HG03159 (cell line): ENCODE measurements at regions not wholly inside any gene's neighbourhood (a gene's known extent, or its start where the extent isn't known, plus 50 kb on each side); places are given as distances from the start of the nearest gene placed in this dataset.

Experiments
- ATAC-seq: cut with Tn5 transposase; IDR thresholded peaks from one replicate; pipeline ENCODE4 v1.9.1; 2021; ENCODE audit warnings: mild to moderate bottlenecking, moderate library complexity; ENCODE audit not compliant: unreplicated experiment

- no peak for ATAC-seq
These were observed 292.6 kb upstream of the MKI67 start for GRCh38 chr10:128418819-128419218.

- ATAC-seq = no peak
These were observed 293.3 kb upstream of the MKI67 start for GRCh38 chr10:128419466-128420019.

- ATAC-seq = no peak
These were observed 294.4 kb upstream of the MKI67 start for GRCh38 chr10:128420623-128421022.

GRCh38 chr10:128421371-128422160 lies 295.3 kb upstream of the MKI67 start:
- no peak for ATAC-seq

GRCh38 chr10:128422190-128422589 lies 296.0 kb upstream of the MKI67 start:
- no peak for ATAC-seq

GRCh38 chr10:128422999-128423398 lies 296.8 kb upstream of the MKI67 start:
- no peak for ATAC-seq

GRCh38 chr10:128429321-128429720 lies 303.1 kb upstream of the MKI67 start:
- ATAC-seq = no peak

GRCh38 chr10:128429835-128430513 lies 303.8 kb upstream of the MKI67 start:
- ATAC-seq = no peak

GRCh38 chr10:128431083-128431482 lies 304.9 kb upstream of the MKI67 start:
- ATAC-seq = no peak

- no peak for ATAC-seq
These were observed 305.3 kb upstream of the MKI67 start for GRCh38 chr10:128431506-128431905.

- ATAC-seq = no peak
These were observed 305.8 kb upstream of the MKI67 start for GRCh38 chr10:128432011-128432410.

GRCh38 chr10:128432423-128432822 lies 306.2 kb upstream of the MKI67 start:
- no peak for ATAC-seq

- ATAC-seq = no peak
These were observed 309.6 kb upstream of the MKI67 start for GRCh38 chr10:128435811-128436210.

GRCh38 chr10:128437786-128438345 lies 311.6 kb upstream of the MKI67 start:
- no peak for ATAC-seq

GRCh38 chr10:128438417-128439063 lies 312.3 kb upstream of the MKI67 start:
- ATAC-seq = no peak

GRCh38 chr10:128440513-128441160 lies 314.4 kb upstream of the MKI67 start:
- ATAC-seq = no peak

- ATAC-seq = no peak
These were observed 317.8 kb upstream of the MKI67 start for GRCh38 chr10:128443925-128444518.

- ATAC-seq = no peak
These were observed 322.6 kb upstream of the MKI67 start for GRCh38 chr10:128448796-128449195.

GRCh38 chr10:128451879-128452278 lies 325.7 kb upstream of the MKI67 start:
- ATAC-seq = no peak

GRCh38 chr10:128456271-128456670 lies 330.0 kb upstream of the MKI67 start:
- ATAC-seq = no peak
